SK-N-SH treated with all-trans-retinoic acid at 6 μM for 48 hours (cell line): ENCODE measurements at regions not wholly inside any gene's neighbourhood (a gene's known extent, or its start where the extent isn't known, plus 50 kb on each side); places are given as distances from the start of the nearest gene placed in this dataset.

Source experiments
- ATAC-seq: fragments of 200-7000 bp; cut with Tn5 transposase; 3 replicates; pipeline ENCODE4 v1.9.1; 2020; ENCODE audit warnings: mild to moderate bottlenecking, moderate library complexity
- BACH2 ChIP-seq: fragments of 250-450 bp; sonication (Bioruptor Pico); IDR thresholded peaks from 2 replicates; pipeline ENCODE4 v1.9.0; 2021; ENCODE audit warnings: mild to moderate bottlenecking, borderline replicate concordance
- GLIS3 ChIP-seq: fragments of 250-450 bp; sonication (Bioruptor Pico); IDR thresholded peaks from 2 replicates; pipeline ENCODE4 v1.5.0; 2020; ENCODE audit warnings: mild to moderate bottlenecking, moderate library complexity
- ISL1 ChIP-seq: fragments of 250-450 bp; sonication (Bioruptor Pico); IDR thresholded peaks from 2 replicates; pipeline ENCODE4 v2.1.2; 2022; ENCODE audit warnings: mild to moderate bottlenecking, moderate library complexity
- OSR1 ChIP-seq: fragments of 250-450 bp; sonication (Bioruptor Pico); IDR thresholded peaks from 2 replicates; pipeline ENCODE4 v1.8.0; 2022; ENCODE audit warnings: moderate library complexity, mild to moderate bottlenecking, inconsistent platforms
- PPARA ChIP-seq: fragments of 250-450 bp; sonication (Bioruptor Pico); IDR thresholded peaks from 2 replicates; pipeline ENCODE4 v1.5.0; 2020; ENCODE audit warnings: mild to moderate bottlenecking, borderline replicate concordance
- RARB ChIP-seq: fragments of 250-450 bp; sonication (Bioruptor Pico); IDR thresholded peaks from 2 replicates; pipeline ENCODE4 v1.8.0; 2021; ENCODE audit warnings: mild to moderate bottlenecking, moderate library complexity
- SNAI2 ChIP-seq: fragments of 250-450 bp; sonication (Bioruptor Pico); IDR thresholded peaks from 2 replicates; pipeline ENCODE4 v1.5.0; 2020; ENCODE audit warnings: mild to moderate bottlenecking, moderate library complexity
- TCF4 ChIP-seq: fragments of 250-450 bp; sonication (Bioruptor Pico); IDR thresholded peaks from 2 replicates; pipeline ENCODE4 v1.8.0; 2021; ENCODE audit warnings: mild to moderate bottlenecking, moderate library complexity, borderline replicate concordance
- ZC3H10 ChIP-seq: fragments of 250-450 bp; sonication (Bioruptor Pico); IDR thresholded peaks from 2 replicates; pipeline ENCODE4 v1.5.1; 2021; ENCODE audit warnings: mild to moderate bottlenecking, moderate library complexity
- ZFP3 ChIP-seq: fragments of 250-450 bp; sonication (Bioruptor Pico); IDR thresholded peaks from 2 replicates; pipeline ENCODE4 v1.5.0; 2020; ENCODE audit warnings: mild to moderate bottlenecking, moderate library complexity
- ZFP30 ChIP-seq: fragments of 450-650 bp; formaldehyde crosslinking; IDR thresholded peaks from 2 replicates; pipeline ENCODE4 v1.5.0; 2022; ENCODE audit warnings: mild to moderate bottlenecking, moderate library complexity
- ZNF565 ChIP-seq: fragments of 450-650 bp; formaldehyde crosslinking; conservative IDR thresholded peaks from 2 replicates; pipeline ENCODE4 v1.5.0; 2020; ENCODE audit warnings: low read depth, mild to moderate bottlenecking, moderate library complexity
- ZNF70 ChIP-seq: fragments of 450-650 bp; formaldehyde crosslinking; IDR thresholded peaks from 2 replicates; pipeline ENCODE4 v1.5.0; 2020; ENCODE audit warnings: mild to moderate bottlenecking, moderate library complexity
- ZNF8 ChIP-seq: fragments of 450-650 bp; formaldehyde crosslinking; IDR thresholded peaks from 2 replicates; pipeline ENCODE4 v1.5.0; 2020; ENCODE audit warnings: mild to moderate bottlenecking, moderate library complexity
- TF ChIP-seq, protein P1 (sequence below): fragments of 250-450 bp; sonication (Bioruptor Pico); IDR thresholded peaks from 2 replicates; pipeline ENCODE4 v1.5.0; 2020; ENCODE audit warnings: mild to moderate bottlenecking, moderate library complexity
- TF ChIP-seq, protein P2 (sequence below): fragments of 250-450 bp; sonication (Bioruptor Pico); IDR thresholded peaks from 2 replicates; pipeline ENCODE4 v1.8.0; 2021; ENCODE audit warnings: low read depth, mild to moderate bottlenecking, moderate library complexity, borderline replicate concordance
- TF ChIP-seq, protein P3 (sequence below): fragments of 250-450 bp; sonication (Bioruptor Pico); IDR thresholded peaks from 2 replicates; pipeline ENCODE4 v1.5.1; 2021; ENCODE audit warnings: mild to moderate bottlenecking, moderate library complexity
- TF ChIP-seq, protein P4 (sequence below): fragments of 250-450 bp; sonication (Bioruptor Pico); IDR thresholded peaks from 2 replicates; pipeline ENCODE4 v1.8.0; 2020; ENCODE audit warnings: mild to moderate bottlenecking, moderate library complexity, borderline replicate concordance

DNA sequence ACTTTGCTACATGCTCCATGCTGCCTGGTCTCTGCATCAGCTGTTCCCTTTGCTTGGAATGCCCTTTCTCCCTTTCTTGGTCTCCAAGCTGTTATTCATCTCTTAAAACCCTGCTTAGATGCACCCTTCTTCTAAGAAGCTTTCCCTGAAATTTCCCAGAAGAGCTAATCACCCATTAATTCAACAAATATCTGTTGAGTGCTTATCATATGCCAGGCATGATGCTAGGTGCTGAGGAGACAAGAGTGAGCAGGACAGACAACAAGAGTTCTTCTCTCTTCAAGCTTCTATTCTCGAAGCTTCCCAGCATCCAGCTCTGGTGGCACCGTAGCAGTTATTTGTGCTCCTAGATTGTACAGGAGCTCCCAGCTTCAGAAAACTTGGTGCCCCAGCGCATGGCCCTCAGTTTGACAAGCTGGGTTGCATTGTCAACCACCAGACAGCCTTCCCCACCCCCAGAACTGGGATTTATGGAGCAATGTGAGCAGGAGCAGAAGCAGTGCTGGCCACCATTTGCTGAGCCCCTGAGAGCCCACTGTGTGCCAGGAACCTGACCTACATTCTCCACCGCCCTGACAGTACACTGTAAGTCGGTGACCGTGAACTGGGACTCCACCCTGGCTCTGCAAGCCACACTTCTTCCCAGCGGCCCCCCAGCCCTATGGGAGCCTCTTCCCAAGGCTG, 68.0 kb upstream of the ACOT11 start (continued):
- TF ChIP-seq ISL1 (CRISPR knock-in tag): no peak

DNA sequence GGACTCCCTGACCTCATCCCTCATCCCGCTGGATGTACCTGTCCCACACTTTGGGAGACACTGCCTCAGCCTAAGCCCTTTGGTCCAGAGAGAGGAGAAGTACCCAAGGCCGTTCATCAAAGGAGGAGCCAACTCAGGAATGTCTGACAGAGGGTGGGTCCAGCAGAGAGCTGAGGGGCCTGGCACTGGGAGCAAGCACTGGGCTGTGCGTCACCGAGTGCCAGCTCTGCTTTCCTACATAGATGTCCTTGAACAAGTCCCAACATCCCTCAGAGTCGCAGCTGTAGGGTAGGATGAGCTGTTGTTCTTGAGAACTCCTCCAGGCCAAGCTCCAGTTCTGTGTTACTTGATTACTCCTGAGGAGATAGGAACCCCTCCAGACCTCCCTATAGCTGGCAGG, 68.8 kb upstream of the ACOT11 start:
- TF ChIP-seq BACH2 (CRISPR knock-in tag): no peak
- TF ChIP-seq ZNF70 (CRISPR knock-in tag): no peak
- no peak for TF ChIP-seq ZFP30 (CRISPR knock-in tag)
- TF ChIP-seq GLIS3 (CRISPR knock-in tag): no peak
- TF ChIP-seq, protein P1, sequence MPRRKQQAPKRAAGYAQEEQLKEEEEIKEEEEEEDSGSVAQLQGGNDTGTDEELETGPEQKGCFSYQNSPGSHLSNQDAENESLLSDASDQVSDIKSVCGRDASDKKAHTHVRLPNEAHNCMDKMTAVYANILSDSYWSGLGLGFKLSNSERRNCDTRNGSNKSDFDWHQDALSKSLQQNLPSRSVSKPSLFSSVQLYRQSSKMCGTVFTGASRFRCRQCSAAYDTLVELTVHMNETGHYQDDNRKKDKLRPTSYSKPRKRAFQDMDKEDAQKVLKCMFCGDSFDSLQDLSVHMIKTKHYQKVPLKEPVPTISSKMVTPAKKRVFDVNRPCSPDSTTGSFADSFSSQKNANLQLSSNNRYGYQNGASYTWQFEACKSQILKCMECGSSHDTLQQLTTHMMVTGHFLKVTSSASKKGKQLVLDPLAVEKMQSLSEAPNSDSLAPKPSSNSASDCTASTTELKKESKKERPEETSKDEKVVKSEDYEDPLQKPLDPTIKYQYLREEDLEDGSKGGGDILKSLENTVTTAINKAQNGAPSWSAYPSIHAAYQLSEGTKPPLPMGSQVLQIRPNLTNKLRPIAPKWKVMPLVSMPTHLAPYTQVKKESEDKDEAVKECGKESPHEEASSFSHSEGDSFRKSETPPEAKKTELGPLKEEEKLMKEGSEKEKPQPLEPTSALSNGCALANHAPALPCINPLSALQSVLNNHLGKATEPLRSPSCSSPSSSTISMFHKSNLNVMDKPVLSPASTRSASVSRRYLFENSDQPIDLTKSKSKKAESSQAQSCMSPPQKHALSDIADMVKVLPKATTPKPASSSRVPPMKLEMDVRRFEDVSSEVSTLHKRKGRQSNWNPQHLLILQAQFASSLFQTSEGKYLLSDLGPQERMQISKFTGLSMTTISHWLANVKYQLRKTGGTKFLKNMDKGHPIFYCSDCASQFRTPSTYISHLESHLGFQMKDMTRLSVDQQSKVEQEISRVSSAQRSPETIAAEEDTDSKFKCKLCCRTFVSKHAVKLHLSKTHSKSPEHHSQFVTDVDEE (CRISPR knock-in tag): no peak
- TF ChIP-seq, protein P2, sequence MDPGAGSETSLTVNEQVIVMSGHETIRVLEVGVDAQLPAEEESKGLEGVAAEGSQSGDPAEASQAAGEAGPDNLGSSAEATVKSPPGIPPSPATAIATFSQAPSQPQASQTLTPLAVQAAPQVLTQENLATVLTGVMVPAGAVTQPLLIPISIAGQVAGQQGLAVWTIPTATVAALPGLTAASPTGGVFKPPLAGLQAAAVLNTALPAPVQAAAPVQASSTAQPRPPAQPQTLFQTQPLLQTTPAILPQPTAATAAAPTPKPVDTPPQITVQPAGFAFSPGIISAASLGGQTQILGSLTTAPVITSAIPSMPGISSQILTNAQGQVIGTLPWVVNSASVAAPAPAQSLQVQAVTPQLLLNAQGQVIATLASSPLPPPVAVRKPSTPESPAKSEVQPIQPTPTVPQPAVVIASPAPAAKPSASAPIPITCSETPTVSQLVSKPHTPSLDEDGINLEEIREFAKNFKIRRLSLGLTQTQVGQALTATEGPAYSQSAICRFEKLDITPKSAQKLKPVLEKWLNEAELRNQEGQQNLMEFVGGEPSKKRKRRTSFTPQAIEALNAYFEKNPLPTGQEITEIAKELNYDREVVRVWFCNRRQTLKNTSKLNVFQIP (CRISPR knock-in tag): no peak
- TF ChIP-seq, protein P3, sequence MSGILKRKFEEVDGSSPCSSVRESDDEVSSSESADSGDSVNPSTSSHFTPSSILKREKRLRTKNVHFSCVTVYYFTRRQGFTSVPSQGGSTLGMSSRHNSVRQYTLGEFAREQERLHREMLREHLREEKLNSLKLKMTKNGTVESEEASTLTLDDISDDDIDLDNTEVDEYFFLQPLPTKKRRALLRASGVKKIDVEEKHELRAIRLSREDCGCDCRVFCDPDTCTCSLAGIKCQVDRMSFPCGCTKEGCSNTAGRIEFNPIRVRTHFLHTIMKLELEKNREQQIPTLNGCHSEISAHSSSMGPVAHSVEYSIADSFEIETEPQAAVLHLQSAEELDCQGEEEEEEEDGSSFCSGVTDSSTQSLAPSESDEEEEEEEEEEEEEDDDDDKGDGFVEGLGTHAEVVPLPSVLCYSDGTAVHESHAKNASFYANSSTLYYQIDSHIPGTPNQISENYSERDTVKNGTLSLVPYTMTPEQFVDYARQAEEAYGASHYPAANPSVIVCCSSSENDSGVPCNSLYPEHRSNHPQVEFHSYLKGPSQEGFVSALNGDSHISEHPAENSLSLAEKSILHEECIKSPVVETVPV: no peak
- no peak for ATAC-seq

DNA sequence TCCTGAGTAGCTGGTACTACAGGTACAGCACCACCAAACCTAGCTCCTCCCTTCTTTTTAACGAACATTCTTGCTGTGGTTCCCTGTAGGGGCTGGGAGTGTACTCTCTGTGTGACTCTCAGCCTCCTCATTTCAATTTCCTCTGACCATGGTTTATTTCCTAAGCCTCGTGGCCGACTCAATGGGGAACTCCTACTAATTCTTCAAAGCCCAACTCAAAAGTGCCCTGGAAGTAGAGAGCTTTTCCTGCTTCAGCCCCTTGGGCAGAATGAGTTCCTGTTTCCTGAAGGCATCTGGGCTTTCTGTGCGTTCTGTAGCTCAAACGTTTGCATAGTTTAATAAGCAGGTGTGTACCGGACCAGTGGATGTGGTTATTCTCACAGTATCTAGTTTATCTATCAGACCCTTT, 70.9 kb upstream of the ACOT11 start:
- no peak for ATAC-seq

DNA sequence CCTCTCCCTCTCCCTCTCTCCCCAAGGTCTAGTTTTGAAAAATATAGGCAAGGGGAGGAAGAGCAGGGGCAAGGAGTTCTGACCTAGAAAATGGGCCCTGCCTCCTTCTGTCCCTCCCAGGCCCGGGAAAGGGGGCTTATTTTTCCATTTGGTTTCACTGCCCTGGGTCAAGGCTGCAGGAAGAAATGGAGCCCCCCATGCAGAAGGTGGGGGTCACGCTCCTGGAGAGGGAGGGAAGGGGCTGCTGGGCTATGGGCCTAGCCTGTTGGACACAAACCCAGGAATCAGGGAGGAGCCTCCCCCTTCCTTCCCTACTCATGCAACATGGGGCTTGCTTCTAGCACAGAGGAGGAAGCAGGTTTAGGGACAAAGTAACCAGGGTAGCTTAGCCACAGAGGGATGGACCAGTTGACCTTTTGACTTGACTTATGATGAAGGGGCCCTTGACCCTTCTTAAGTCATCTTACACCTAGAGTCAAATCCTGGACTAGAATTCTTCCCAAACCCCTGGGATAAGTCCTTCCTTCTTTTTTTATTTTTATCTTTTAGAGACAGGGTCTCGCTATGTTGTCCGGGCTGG, 70.4 kb upstream of the SSBP3 start:
- TF ChIP-seq ZNF8 (CRISPR knock-in tag) (no peak), ZFP30 (CRISPR knock-in tag) (no peak), OSR1 (CRISPR knock-in tag) (no peak), TCF4 (CRISPR knock-in tag) (no peak), ZNF565 (CRISPR knock-in tag) (no peak), ZC3H10 (CRISPR knock-in tag) (no peak), RARB (CRISPR knock-in tag) (no peak), GLIS3 (CRISPR knock-in tag) (no peak), SNAI2 (CRISPR knock-in tag) (no peak)
- TF ChIP-seq, protein P2 (CRISPR knock-in tag): no peak
- TF ChIP-seq, protein P4, sequence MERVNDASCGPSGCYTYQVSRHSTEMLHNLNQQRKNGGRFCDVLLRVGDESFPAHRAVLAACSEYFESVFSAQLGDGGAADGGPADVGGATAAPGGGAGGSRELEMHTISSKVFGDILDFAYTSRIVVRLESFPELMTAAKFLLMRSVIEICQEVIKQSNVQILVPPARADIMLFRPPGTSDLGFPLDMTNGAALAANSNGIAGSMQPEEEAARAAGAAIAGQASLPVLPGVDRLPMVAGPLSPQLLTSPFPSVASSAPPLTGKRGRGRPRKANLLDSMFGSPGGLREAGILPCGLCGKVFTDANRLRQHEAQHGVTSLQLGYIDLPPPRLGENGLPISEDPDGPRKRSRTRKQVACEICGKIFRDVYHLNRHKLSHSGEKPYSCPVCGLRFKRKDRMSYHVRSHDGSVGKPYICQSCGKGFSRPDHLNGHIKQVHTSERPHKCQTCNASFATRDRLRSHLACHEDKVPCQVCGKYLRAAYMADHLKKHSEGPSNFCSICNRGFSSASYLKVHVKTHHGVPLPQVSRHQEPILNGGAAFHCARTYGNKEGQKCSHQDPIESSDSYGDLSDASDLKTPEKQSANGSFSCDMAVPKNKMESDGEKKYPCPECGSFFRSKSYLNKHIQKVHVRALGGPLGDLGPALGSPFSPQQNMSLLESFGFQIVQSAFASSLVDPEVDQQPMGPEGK (CRISPR knock-in tag): no peak
- TF ChIP-seq, protein P1 (CRISPR knock-in tag): no peak
- no peak for ATAC-seq

More for the DNA sequence above, 70.9 kb upstream of the ACOT11 start:
- no peak for TF ChIP-seq PPARA (CRISPR knock-in tag)
- peak; percentile 83 for TF ChIP-seq ZFP3
